ENCODE measurements at regions not wholly inside any gene's neighbourhood (a gene's known extent, or its start where the extent isn't known, plus 50 kb on each side); places are given as distances from the start of the nearest gene placed in this dataset.

- TF ChIP-seq RNF2 (IDR thresholded peaks at IDR 0.05; ENCODE audit: borderline replicate concordance, low read depth, low read length, missing control alignments, poor library complexity, severe bottlenecking) (no peak), POLR2AphosphoS5 (IDR thresholded peaks at IDR 0.05; ENCODE audit: low read depth, low read length) (no peak), HDAC6 (IDR thresholded peaks at IDR 0.05; ENCODE audit: low read depth, low read length) (no peak), SIX5 (IDR thresholded peaks at IDR 0.05; ENCODE audit: low read depth, low read length) (no peak), RFX5 (IDR thresholded peaks at IDR 0.05; ENCODE audit: borderline replicate concordance, low read depth, low read length) (no peak), SUZ12 (IDR thresholded peaks at IDR 0.05; ENCODE audit: low read length) (no peak)
Measured at GRCh38 chr3:18886331-18886730, 262.0 kb upstream of the KCNH8 start (continued).

Data from H1 (cell line).